ENCODE measurements at regions not wholly inside any gene's neighbourhood (a gene's known extent, or its start where the extent isn't known, plus 50 kb on each side); places are given as distances from the start of the nearest gene placed in this dataset.
A peak's percentile ranks its signal among the peaks of the same experiment; 100 is the strongest.

GRCh38 chr19:53696951-53697350, 65.2 kb downstream of the DPRX start:
- TF ChIP-seq CTCF (IDR thresholded peaks at IDR 0.05; ENCODE audit: control insufficient read depth, extremely low read depth, insufficient read depth), result no peak
- H3K4me3 ChIP-seq (ENCODE audit: low read depth, low read length), result no peak overlapping the region
- DNase-seq (ENCODE audit: low read depth), result no peak

GRCh38 chr19:53703361-53703760, 71.6 kb downstream of the DPRX start:
- no peak for DNase-seq (ENCODE audit: low read depth)
- TF ChIP-seq CTCF (IDR thresholded peaks at IDR 0.05; ENCODE audit: control insufficient read depth, extremely low read depth, insufficient read depth), result no peak
- no peak overlapping the region for H3K4me3 ChIP-seq (ENCODE audit: low read depth, low read length)

GRCh38 chr19:53704011-53704410, 72.2 kb downstream of the DPRX start:
- no peak overlapping the region for H3K4me3 ChIP-seq (ENCODE audit: low read depth, low read length)
- TF ChIP-seq CTCF (IDR thresholded peaks at IDR 0.05; ENCODE audit: control insufficient read depth, extremely low read depth, insufficient read depth), result no peak
- no peak for DNase-seq (ENCODE audit: low read depth)

GRCh38 chr19:53707278-53707677, 75.5 kb downstream of the DPRX start:
- no peak overlapping the region for H3K4me3 ChIP-seq (ENCODE audit: low read depth, low read length)
- peak; percentile 32 for TF ChIP-seq CTCF (IDR thresholded peaks at IDR 0.05; ENCODE audit: control insufficient read depth, extremely low read depth, insufficient read depth)
- no peak for DNase-seq (ENCODE audit: low read depth)

- TF ChIP-seq CTCF (IDR thresholded peaks at IDR 0.05; ENCODE audit: control insufficient read depth, extremely low read depth, insufficient read depth), result no peak
- DNase-seq (ENCODE audit: low read depth), result no peak
- H3K4me3 ChIP-seq (ENCODE audit: low read depth, low read length), result no peak overlapping the region
Observed at GRCh38 chr19:53730391-53730790, 93.7 kb downstream of the NLRP12 start.
